Endothelial cell of umbilical vein (primary cell): ENCODE measurements at regions not wholly inside any gene's neighbourhood (a gene's known extent, or its start where the extent isn't known, plus 50 kb on each side); places are given as distances from the start of the nearest gene placed in this dataset.

Source experiments
- BruUV-seq: library from RNA; stranded (reverse); fragments of 400-500 nt; replicated peaks from 2 replicates; lab custom pipeline; 2021; lab: Mats Ljungman, UMichigan
- CTCF ChIA-PET: fragments of 300-600, 350-600 bp; sonication (Branson Sonifier 250); formaldehyde crosslinking; loops from one replicate; lab custom pipeline; 2021; ENCODE audit warnings: antibody characterized with exemption, inconsistent platforms; lab: Charles Lee
- POLR2A ChIA-PET: fragments of 300-600, 350-600 bp; sonication (Branson Sonifier 250); formaldehyde crosslinking; loops from one replicate; lab custom pipeline; 2021; ENCODE audit warnings: antibody characterized with exemption, inconsistent platforms; lab: Charles Lee
- DNase-seq: peaks from one replicate; pipeline ENCODE4 v3.0.0-alpha.2; 2011; ENCODE audit warnings: low read depth, low spot score
- FAIRE-seq: peaks from 2 replicates; lab custom pipeline; 2011; peaks lifted over from hg19 to GRCh38; lab: Jason Lieb, UNC
- H2AFZ ChIP-seq: 2 replicates; pipeline ENCODE4 v1.6.0; 2012; ENCODE audit warnings: low read depth, low read length, control low read depth, inconsistent platforms
- H3K27ac ChIP-seq: 2 replicates; pipeline ENCODE4 v1.5.1; 2011; ENCODE audit warnings: low read depth, mild to moderate bottlenecking, control low read depth, low read length, moderate library complexity; ENCODE audit not compliant: insufficient read depth
- H3K27me3 ChIP-seq, 2 experiments: 2 replicates each; pipeline versions ENCODE4 v1.6.0 to v1.6.1; 2011; ENCODE audit warnings: low read length in 2 of 2, mixed read lengths in 1 of 2; ENCODE audit not compliant: control insufficient read depth in 2 of 2, insufficient read depth in 2 of 2
- H3K36me3 ChIP-seq, 2 experiments: 2 replicates in 1 of 2; 3 replicates in 1 of 2; pipeline ENCODE4 v1.5.1; 2011; ENCODE audit warnings: low read length in 2 of 2, mild to moderate bottlenecking in 1 of 2, moderate library complexity in 1 of 2; ENCODE audit not compliant: control insufficient read depth in 2 of 2, insufficient read depth in 2 of 2; ENCODE audit errors: extremely low read depth in 1 of 2
- H3K4me1 ChIP-seq: 3 replicates; pipeline ENCODE4 v1.5.1; 2011; ENCODE audit warnings: mild to moderate bottlenecking, low read length; ENCODE audit not compliant: control insufficient read depth, insufficient read depth; ENCODE audit errors: extremely low read depth
- H3K4me2 ChIP-seq: 2 replicates; pipeline ENCODE4 v1.6.1; 2011; ENCODE audit warnings: low read length, control low read depth, mixed read lengths; ENCODE audit not compliant: insufficient read depth
- H3K4me3 ChIP-seq, 3 experiments: fragments of 200-600 bp in 1 of 3; sonication (generic), shearing (Covaris generic) in 1 of 3; replicated peaks in 1 of 3; 2 replicates each; pipeline ENCODE4 v1.5.1; 2011 to 2016; ENCODE audit warnings: control low read depth in 3 of 3, low read length in 3 of 3, mild to moderate bottlenecking in 2 of 3, inconsistent platforms in 1 of 3, low read depth in 1 of 3, moderate library complexity in 1 of 3; ENCODE audit not compliant: insufficient read depth in 1 of 3
- H3K79me2 ChIP-seq: 2 replicates; pipeline ENCODE4 v1.6.0; 2012; ENCODE audit warnings: low read length, inconsistent platforms; ENCODE audit not compliant: control insufficient read depth, insufficient read depth
- H3K9ac ChIP-seq: replicated peaks from 2 replicates; pipeline ENCODE3; 2011; ENCODE audit warnings: low read length, control low read depth; ENCODE audit not compliant: insufficient read depth; ENCODE audit errors: extremely low read depth
- H3K9me1 ChIP-seq: replicated peaks from 3 replicates; pipeline ENCODE4 v1.6.0; 2011; ENCODE audit warnings: mild to moderate bottlenecking, low read length; ENCODE audit not compliant: control insufficient read depth, insufficient read depth; ENCODE audit errors: extremely low read depth
- H3K9me3 ChIP-seq: replicated peaks from 2 replicates; pipeline ENCODE4 v1.5.1; 2012; ENCODE audit warnings: low read length, inconsistent platforms; ENCODE audit not compliant: control insufficient read depth, insufficient read depth
- H4K20me1 ChIP-seq: replicated peaks from 2 replicates; pipeline ENCODE3; 2011; ENCODE audit warnings: mild to moderate bottlenecking, low read length; ENCODE audit not compliant: control insufficient read depth, insufficient read depth; ENCODE audit errors: extremely low read depth
- CTCF ChIP-seq, 2 donors: IDR thresholded peaks; 1 replicate in 1 of 2; 2 replicates in 1 of 2; pipeline ENCODE4 v1.5.1; 2011; ENCODE audit warnings: low read length in 2 of 2, mild to moderate bottlenecking in 2 of 2, moderate library complexity in 2 of 2, control low read depth in 1 of 2, inconsistent platforms in 1 of 2, low read depth in 1 of 2; ENCODE audit not compliant: insufficient read depth in 1 of 2; ENCODE audit errors: extremely low read depth in 1 of 2
- EZH2 ChIP-seq: IDR thresholded peaks from 2 replicates; pipeline ENCODE4 v1.6.1; 2012; ENCODE audit warnings: borderline replicate concordance, low read depth, mild to moderate bottlenecking, moderate library complexity, low read length, inconsistent platforms; ENCODE audit not compliant: severe bottlenecking
- FOS ChIP-seq: IDR thresholded peaks from 2 replicates; pipeline ENCODE4 v1.6.1; 2011; ENCODE audit warnings: mild to moderate bottlenecking, low read length, moderate library complexity, borderline replicate concordance; ENCODE audit not compliant: insufficient read depth
- GATA2 ChIP-seq: IDR thresholded peaks from 2 replicates; pipeline ENCODE4 v1.7.0; 2011; ENCODE audit warnings: low read depth, mild to moderate bottlenecking, moderate library complexity, mixed read lengths, low read length; ENCODE audit not compliant: insufficient read length, insufficient read depth
- JUN ChIP-seq: IDR thresholded peaks from 2 replicates; pipeline ENCODE4 v1.6.1; 2011; ENCODE audit warnings: borderline replicate concordance, low read depth; ENCODE audit not compliant: insufficient read length, insufficient read depth
- MAX ChIP-seq: IDR thresholded peaks from 2 replicates; pipeline ENCODE4 v1.6.1; 2011; ENCODE audit not compliant: insufficient read depth, insufficient read length
- MYC ChIP-seq: IDR thresholded peaks from one replicate; pipeline ENCODE4 v1.6.1; 2011; ENCODE audit warnings: mild to moderate bottlenecking, low read depth, low read length
- POLR2A ChIP-seq: IDR thresholded peaks from 2 replicates; pipeline ENCODE4 v1.6.1; 2012; ENCODE audit warnings: low read depth, mild to moderate bottlenecking, control low read depth, low read length
- POLR2AphosphoS5 ChIP-seq: IDR thresholded peaks from 2 replicates; pipeline ENCODE4 v1.6.1; 2012; ENCODE audit warnings: low read depth, mild to moderate bottlenecking, control low read depth, low read length, moderate library complexity; ENCODE audit not compliant: insufficient read depth
- dilution Hi-C: fragments of 300-500 bp; cut with MboI; formaldehyde crosslinking; loops from one replicate; pipeline ENCODE4 v1.15.0; 2019; ENCODE audit warnings: low sequenced_read_pairs; ENCODE audit not compliant: extremely low pct_ligation_motif_present
- intact Hi-C: fragments of 100-400 bp; cut with micrococcal nuclease; formaldehyde crosslinking; loops from one replicate; pipeline ENCODE4 v1.10.0; 2022

GRCh38 chr4:28010577-28011240, 1150.1 kb downstream of the STIM2 start:
- Histone ChIP-seq H3K4me1 (no peaks in the 10 kb centered on the region), H3K27ac (no peak overlapping the region), H4K20me1 (no peaks in the 10 kb centered on the region), H3K9me3 (peaks cover 1% of the 10 kb centered on the region), H3K4me3 (no peak overlapping the region), H3K9ac (no peak overlapping the region), H3K79me2 (no peaks in the 10 kb centered on the region), H2AFZ (no peak overlapping the region), H3K4me2 (no peak overlapping the region), H3K36me3 (no peaks in the 10 kb centered on the region), H3K27me3 (no peaks in the 10 kb centered on the region), H3K9me1 (no peaks in the 10 kb centered on the region)
- DNase-seq: no peak
- intact Hi-C loops: no loop called here
- POLR2A ChIA-PET: no interaction called here
- CTCF ChIA-PET: no interaction called here
- no TSS peak for BruUV-seq
- TF ChIP-seq MAX (no peak), EZH2 (no peak), MYC (no peak), GATA2 (no peak), JUN (no peak)
- FAIRE-seq: no peak
- dilution Hi-C loops: no loop called here

- no peaks in the 10 kb centered on the region for H3K27me3 ChIP-seq
- H2AFZ ChIP-seq: no peak overlapping the region
- peaks cover 1% of the 10 kb centered on the region for H3K9me3 ChIP-seq
- dilution Hi-C loops: no loop called here
- CTCF ChIA-PET: no interaction called here
- no peaks in the 10 kb centered on the region for H3K4me1 ChIP-seq
- H3K36me3 ChIP-seq: no peaks in the 10 kb centered on the region
- no peak overlapping the region for H3K4me2 ChIP-seq
- DNase-seq (no peak), FAIRE-seq (no peak)
- no peak for TF ChIP-seq GATA2
- no peak for TF ChIP-seq CTCF (IDR thresholded peaks at IDR 0.05; ENCODE audit: extremely low read depth in 1 of 2, insufficient read depth in 1 of 2, low read depth in 1 of 2, low read length in 2 of 2)
- TF ChIP-seq FOS: no peak
- TF ChIP-seq JUN: no peak
- no peak for TF ChIP-seq EZH2
- no peak for TF ChIP-seq MAX
- no peak for TF ChIP-seq POLR2AphosphoS5
- no peak for TF ChIP-seq MYC
- TF ChIP-seq POLR2A: no peak
- intact Hi-C loops: no loop called here
- POLR2A ChIA-PET: no interaction called here
- no peak overlapping the region for H3K9ac ChIP-seq
- no peaks in the 10 kb centered on the region for H3K9me1 ChIP-seq
- no peak overlapping the region for H3K27ac ChIP-seq
- no TSS peak for BruUV-seq
- no peaks in the 10 kb centered on the region for H4K20me1 ChIP-seq
- H3K4me3 ChIP-seq: no peak overlapping the region
- H3K79me2 ChIP-seq: no peaks in the 10 kb centered on the region
These were observed 1153.8 kb downstream of the STIM2 start for GRCh38 chr4:28014469-28014868.
